PFSK-1 (cell line): ENCODE measurements at regions not wholly inside any gene's neighbourhood (a gene's known extent, or its start where the extent isn't known, plus 50 kb on each side); places are given as distances from the start of the nearest gene placed in this dataset.

Source experiments
- POLR2AphosphoS5 ChIP-seq: IDR thresholded peaks from 2 replicates; pipeline ENCODE4 v1.6.1; 2012; ENCODE audit warnings: low read depth, mild to moderate bottlenecking, control low read depth, low read length, moderate library complexity
- REST ChIP-seq, 2 experiments: IDR thresholded peaks; 2 replicates each; pipeline versions ENCODE4 v1.6.1 to v1.8.0; 2011 to 2012; ENCODE audit warnings: low read depth in 2 of 2, low read length in 2 of 2, control low read depth in 1 of 2, inconsistent platforms in 1 of 2, mild to moderate bottlenecking in 1 of 2, moderate library complexity in 1 of 2; ENCODE audit not compliant: insufficient read depth in 1 of 2
- SIN3A ChIP-seq: IDR thresholded peaks from 2 replicates; pipeline ENCODE4 v1.6.1; 2012; ENCODE audit warnings: mild to moderate bottlenecking, low read length, moderate library complexity, borderline replicate concordance; ENCODE audit not compliant: insufficient read depth
- TAF1 ChIP-seq: IDR thresholded peaks from 2 replicates; pipeline ENCODE4 v1.6.1; 2012; ENCODE audit warnings: low read length, control low read depth, borderline replicate concordance; ENCODE audit not compliant: insufficient read depth

GRCh38 chr18:11215216-11215615 is 65.8 kb upstream of the PIEZO2 start:
- TF ChIP-seq POLR2AphosphoS5: no peak
- no peak for TF ChIP-seq TAF1
- TF ChIP-seq SIN3A: no peak
- no peak for TF ChIP-seq REST (IDR thresholded peaks at IDR 0.05; ENCODE audit: insufficient read depth in 1 of 2, low read depth in 2 of 2, low read length in 2 of 2)
